ENCODE measurements at regions not wholly inside any gene's neighbourhood (a gene's known extent, or its start where the extent isn't known, plus 50 kb on each side); places are given as distances from the start of the nearest gene placed in this dataset.

GRCh38 chr2:4618141-4618540 lies 914.8 kb downstream of the DCDC2C start:
- no TSS peak for BruUV-seq (replicated peaks)
- H3K4me1 ChIP-seq (replicated peaks; ENCODE audit: insufficient read depth): no peaks in the 10 kb centered on the region
- CTCF ChIA-PET: no interaction called here

GRCh38 chr2:4618630-4619228 lies 915.4 kb downstream of the DCDC2C start:
- ChIA-PET CTCF (no interaction called here), POLR2A (ENCODE audit: unreplicated experiment) (no interaction called here)
- H3K79me2 ChIP-seq (ENCODE audit: low read depth): no peaks in the 10 kb centered on the region
- H4K20me1 ChIP-seq (ENCODE audit: insufficient read depth): no peaks in the 10 kb centered on the region
- intact Hi-C loops (cut with micrococcal nuclease; ENCODE audit: unreplicated experiment): no loop called here
- TF ChIP-seq CTCF (conservative IDR thresholded peaks at IDR 0.05) (no peak), EZH2 (IDR thresholded peaks at IDR 0.05; ENCODE audit: low read depth) (no peak)
- H3F3A ChIP-seq (ENCODE audit: insufficient read depth, low read depth): no peaks in the 10 kb centered on the region
- DNase-seq: no peak
- no peaks in the 10 kb centered on the region for H3K9me2 ChIP-seq (ENCODE audit: insufficient read depth)
- BruUV-seq (replicated peaks): no TSS peak
- no peaks in the 10 kb centered on the region for H3K27me3 ChIP-seq (ENCODE audit: insufficient read depth, low read depth)
- no peak overlapping the region for H2AFZ ChIP-seq
- no peaks in the 10 kb centered on the region for H3K36me3 ChIP-seq (ENCODE audit: low read depth)
- H3K4me2 ChIP-seq: no peak overlapping the region
- H3K4me1 ChIP-seq (replicated peaks; ENCODE audit: insufficient read depth): no peaks in the 10 kb centered on the region
- H3K9me3 ChIP-seq (ENCODE audit: insufficient read depth, low read depth): no peaks in the 10 kb centered on the region
- H3K27ac ChIP-seq: no peak overlapping the region
- H3K4me3 ChIP-seq: no peak overlapping the region

More at GRCh38 chr2:4618141-4618540, 914.8 kb downstream of the DCDC2C start:
- Histone ChIP-seq H3K36me3 (ENCODE audit: low read depth) (no peaks in the 10 kb centered on the region), H3K27me3 (ENCODE audit: insufficient read depth, low read depth) (no peaks in the 10 kb centered on the region), H3K9me3 (ENCODE audit: insufficient read depth, low read depth) (no peaks in the 10 kb centered on the region), H3K4me2 (no peak overlapping the region), H2AFZ (no peak overlapping the region), H3K4me3 (no peak overlapping the region), H3K27ac (no peak overlapping the region), H3F3A (ENCODE audit: insufficient read depth, low read depth) (no peaks in the 10 kb centered on the region), H4K20me1 (ENCODE audit: insufficient read depth) (no peaks in the 10 kb centered on the region), H3K79me2 (ENCODE audit: low read depth) (no peaks in the 10 kb centered on the region), H3K9me2 (ENCODE audit: insufficient read depth) (no peaks in the 10 kb centered on the region)
- no peak for DNase-seq
- no peak for TF ChIP-seq EZH2 (IDR thresholded peaks at IDR 0.05; ENCODE audit: low read depth)
- no peak for TF ChIP-seq CTCF (conservative IDR thresholded peaks at IDR 0.05)
- intact Hi-C loops (cut with micrococcal nuclease; ENCODE audit: unreplicated experiment): no loop called here
- POLR2A ChIA-PET (ENCODE audit: unreplicated experiment): no interaction called here

- no peak overlapping the region for H3K4me3 ChIP-seq
- TF ChIP-seq CTCF (conservative IDR thresholded peaks at IDR 0.05): no peak
- no peak for TF ChIP-seq EZH2 (IDR thresholded peaks at IDR 0.05; ENCODE audit: low read depth)
- no peak for DNase-seq
- no peaks in the 10 kb centered on the region for H3K36me3 ChIP-seq (ENCODE audit: low read depth)
- H3K27me3 ChIP-seq (ENCODE audit: insufficient read depth, low read depth): 0 out of 2 replicates have a peak, but pooled peaks cover 3% of the 10 kb centered on the region
- POLR2A ChIA-PET (ENCODE audit: unreplicated experiment): no interaction called here
- H3K4me1 ChIP-seq (replicated peaks; ENCODE audit: insufficient read depth): no peaks in the 10 kb centered on the region
- no TSS peak for BruUV-seq (replicated peaks)
- no peaks in the 10 kb centered on the region for H3K9me3 ChIP-seq (ENCODE audit: insufficient read depth, low read depth)
- no peak overlapping the region for H3K4me2 ChIP-seq
- H3K79me2 ChIP-seq (ENCODE audit: low read depth): no peaks in the 10 kb centered on the region
- CTCF ChIA-PET: no interaction called here
- H3F3A ChIP-seq (ENCODE audit: insufficient read depth, low read depth): no peaks in the 10 kb centered on the region
- H3K27ac ChIP-seq: no peak overlapping the region
- intact Hi-C loops (cut with micrococcal nuclease; ENCODE audit: unreplicated experiment): no loop called here
- no peak overlapping the region for H2AFZ ChIP-seq
- no peaks in the 10 kb centered on the region for H3K9me2 ChIP-seq (ENCODE audit: insufficient read depth)
- H4K20me1 ChIP-seq (ENCODE audit: insufficient read depth): peaks cover 4% of the 10 kb centered on the region; the same call in 1 of the 2 replicates
Measured at GRCh38 chr2:4628998-4629501, 925.7 kb downstream of the DCDC2C start.
